ENCODE measurements at regions not wholly inside any gene's neighbourhood (a gene's known extent, or its start where the extent isn't known, plus 50 kb on each side); places are given as distances from the start of the nearest gene placed in this dataset.

GRCh38 chr6:8549074-8549790 is 113.9 kb upstream of the SLC35B3 start:
- TF ChIP-seq CTCF (IDR thresholded peaks at IDR 0.05 in 8 of 11, conservative IDR thresholded peaks at IDR 0.05 in 3 of 11) (no peak), POLR2A (IDR thresholded peaks at IDR 0.05) (no peak)

Data from spleen (tissue), 7 donors.